GM19397 (cell line): ENCODE measurements at regions not wholly inside any gene's neighbourhood (a gene's known extent, or its start where the extent isn't known, plus 50 kb on each side); places are given as distances from the start of the nearest gene placed in this dataset.
"Not testable (repeated sequence)": the region's sequence is repeated elsewhere in the genome, so short reads cannot be mapped to it uniquely, and the experiment has no call there.

Experiments used
- ATAC-seq: cut with Tn5 transposase; IDR thresholded peaks from one replicate; pipeline ENCODE4 v1.9.1; 2021; ENCODE audit warnings: mild to moderate bottlenecking, moderate library complexity; ENCODE audit not compliant: unreplicated experiment

GRCh38 chr5:28648108-28648507, 1609.7 kb upstream of the CDH9 start:
- no peak for ATAC-seq

- no peak for ATAC-seq
These were observed 1594.2 kb upstream of the CDH9 start for GRCh38 chr5:28632607-28633006.

DNA sequence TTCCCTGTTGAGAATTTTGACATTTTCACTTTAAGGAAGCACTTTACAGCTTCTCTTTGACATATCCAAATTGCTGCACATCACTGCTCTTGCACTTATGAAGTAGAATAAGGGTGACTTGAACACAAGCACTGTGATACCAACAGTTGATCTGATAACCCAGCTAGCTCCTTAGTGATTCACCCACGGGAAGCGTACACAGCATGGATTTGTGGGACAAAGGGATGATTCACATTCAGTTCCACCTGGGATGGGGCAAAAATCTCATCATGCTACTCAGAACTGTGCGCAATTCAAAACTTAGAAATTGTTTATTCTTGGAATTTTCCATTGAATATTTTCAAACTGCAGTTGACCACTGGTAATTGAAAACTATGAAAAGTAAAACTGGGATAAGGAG, 1565.5 kb upstream of the CDH9 start:
- ATAC-seq = no peak

GRCh38 chr5:28602429-28602828, 1564.0 kb upstream of the CDH9 start:
- ATAC-seq = no peak

DNA sequence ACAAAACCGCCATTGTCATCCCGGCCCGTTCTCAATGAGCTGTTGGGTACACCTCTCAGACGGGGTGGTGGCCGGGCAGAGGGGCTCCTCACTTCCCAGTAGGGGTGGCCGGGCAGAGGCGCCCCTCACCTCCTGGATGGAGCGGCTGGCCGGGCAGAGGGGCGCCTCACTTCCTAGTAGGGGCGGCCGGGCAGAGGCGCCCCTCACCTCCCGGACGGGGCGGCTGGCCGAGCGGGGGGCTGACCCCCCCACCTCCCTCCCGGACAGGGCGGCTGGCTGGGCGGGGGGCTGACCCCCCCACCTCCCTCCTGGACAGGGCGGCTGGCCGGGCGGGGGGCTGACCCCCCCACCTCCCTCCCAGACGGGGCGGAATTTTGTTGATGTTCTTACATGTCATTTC, 1558.3 kb upstream of the CDH9 start:
- ATAC-seq = not testable (repeated sequence)

GRCh38 chr5:28580616-28581015, 1542.2 kb upstream of the CDH9 start:
- ATAC-seq = no peak

DNA sequence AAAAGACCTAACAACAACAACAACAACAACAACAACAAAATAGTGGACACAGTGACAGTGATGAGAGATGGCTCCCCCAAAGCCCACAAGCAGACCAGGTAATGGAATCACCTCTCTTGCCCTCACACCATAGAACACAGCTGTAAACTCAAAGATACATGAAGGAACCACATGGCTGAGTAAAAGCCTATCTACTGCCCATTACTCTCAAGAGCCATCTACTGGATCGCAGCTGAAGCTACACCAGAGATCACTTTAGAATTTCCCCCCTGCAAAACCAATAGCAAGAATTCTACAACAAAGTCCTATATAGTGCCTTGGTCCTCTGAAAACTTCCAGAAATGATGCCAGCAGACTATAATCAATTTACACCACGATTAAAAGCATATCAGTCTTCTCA, 1537.6 kb upstream of the CDH9 start:
- no peak for ATAC-seq

- ATAC-seq = no peak
These were observed 1537.0 kb upstream of the CDH9 start for GRCh38 chr5:28575368-28575767.

DNA sequence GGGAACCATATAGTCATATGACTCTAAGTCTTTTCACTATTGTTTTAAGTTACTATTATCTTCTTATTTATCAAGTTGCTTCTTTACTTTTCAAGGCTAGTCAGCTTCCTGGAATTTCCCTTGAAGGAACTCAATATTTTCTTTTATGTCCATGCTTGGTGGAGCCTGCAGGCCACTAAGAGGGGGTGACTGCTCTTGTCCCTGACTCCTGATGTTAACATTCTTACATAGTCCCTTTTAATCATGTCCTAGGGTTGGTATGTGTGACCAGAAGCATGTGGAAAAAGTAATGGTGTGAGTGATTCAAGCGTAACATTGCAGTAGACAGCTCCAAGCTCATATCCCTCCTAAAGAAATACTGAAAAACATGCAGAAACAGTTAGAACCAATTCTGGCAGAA, 1536.2 kb upstream of the CDH9 start:
- ATAC-seq = no peak

DNA sequence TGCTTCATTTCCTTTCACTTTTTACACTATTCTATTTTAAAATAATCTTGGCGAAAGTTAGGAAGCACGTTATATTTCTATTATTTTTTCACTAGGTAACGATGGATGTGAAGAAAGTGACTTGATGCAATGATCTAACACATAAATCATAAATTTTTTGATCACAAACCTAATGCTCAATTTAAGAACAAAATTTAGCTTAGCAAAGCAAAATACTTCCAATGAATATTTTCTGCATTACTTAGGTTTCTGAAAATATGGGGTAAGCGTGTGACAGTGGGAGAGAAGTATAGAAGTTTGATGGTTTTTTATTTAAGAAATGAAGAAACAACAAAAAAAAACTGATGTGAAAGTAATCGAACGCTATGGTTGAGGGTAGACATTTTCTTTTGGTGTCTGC, 1528.7 kb upstream of the CDH9 start:
- ATAC-seq = no peak

GRCh38 chr5:28561522-28561921, 1523.1 kb upstream of the CDH9 start:
- ATAC-seq = no peak

DNA sequence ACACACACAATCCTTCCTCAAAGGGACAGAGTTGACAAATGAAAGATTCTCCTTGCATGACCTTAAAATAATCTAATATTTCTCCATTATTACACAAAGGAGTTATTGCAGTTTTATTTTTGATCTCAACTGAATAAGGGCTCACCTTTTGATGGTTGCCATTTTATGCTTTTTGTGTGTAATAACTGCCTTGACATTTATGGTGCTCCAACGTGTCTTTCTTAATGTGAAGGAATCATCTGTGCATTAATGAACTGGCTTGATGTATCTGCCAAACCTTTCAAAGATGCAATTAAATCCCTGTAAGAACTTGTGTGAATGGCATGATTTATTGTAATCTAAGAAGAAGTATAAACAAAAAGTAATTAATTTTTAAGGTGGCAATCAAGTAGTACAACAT, 1519.8 kb upstream of the CDH9 start:
- no peak for ATAC-seq

DNA sequence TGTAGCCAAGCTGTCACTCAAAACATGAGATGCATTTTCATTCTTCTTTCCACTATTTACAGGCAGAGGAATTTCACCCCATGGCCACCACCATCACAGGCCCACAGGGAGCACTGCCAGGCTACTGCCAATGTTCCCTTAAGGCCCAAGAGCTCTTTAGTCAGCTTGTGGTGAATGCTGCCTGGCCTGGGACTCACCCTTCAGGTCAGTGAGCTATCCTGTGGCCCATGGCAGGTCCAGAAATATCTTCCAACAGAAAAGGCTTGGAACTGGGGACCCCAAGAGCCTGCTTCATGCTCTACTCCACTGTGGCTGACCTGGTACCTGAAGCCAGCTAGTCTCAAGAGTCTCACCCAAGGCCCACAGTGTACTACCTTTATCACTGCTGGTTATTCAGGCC, 1518.7 kb upstream of the CDH9 start:
- ATAC-seq = no peak

DNA sequence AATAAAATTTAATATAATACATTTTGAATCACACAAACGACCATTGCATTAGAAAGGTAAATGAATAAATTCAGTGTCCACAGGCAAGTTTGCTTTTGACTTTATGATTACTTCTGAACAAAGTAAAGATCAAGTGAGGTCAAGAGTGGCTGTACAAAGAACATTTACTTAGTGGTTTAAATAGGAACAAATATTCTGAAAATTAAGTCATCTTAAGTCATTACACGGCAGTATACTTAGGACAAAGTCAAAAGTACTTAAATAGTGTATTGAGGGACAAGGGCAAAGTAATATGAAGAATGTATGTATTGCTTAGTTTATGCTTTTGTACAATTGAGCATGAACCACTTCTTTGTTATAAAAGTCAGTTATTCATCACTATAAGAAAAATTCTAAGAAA, 1511.2 kb upstream of the CDH9 start:
- ATAC-seq = no peak

DNA sequence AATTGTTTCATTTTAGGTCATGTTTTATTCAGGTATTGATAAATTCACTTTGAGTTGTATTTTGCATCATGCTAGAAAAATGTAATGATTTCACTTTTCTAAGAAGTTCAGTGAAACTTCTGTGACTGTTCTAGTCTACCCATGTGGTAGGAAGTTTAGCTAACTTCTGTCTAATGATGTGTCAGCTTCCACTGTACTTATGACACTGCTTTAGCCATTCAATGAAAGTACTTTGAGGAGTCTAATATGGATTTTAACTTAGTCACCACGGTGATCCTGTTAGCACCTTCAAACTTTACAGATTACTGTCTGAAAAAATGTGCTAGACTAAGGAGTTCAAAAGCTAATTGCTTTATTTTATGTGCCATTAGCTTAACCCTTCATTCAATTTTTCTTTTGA, 1510.5 kb upstream of the CDH9 start:
- no peak for ATAC-seq

DNA sequence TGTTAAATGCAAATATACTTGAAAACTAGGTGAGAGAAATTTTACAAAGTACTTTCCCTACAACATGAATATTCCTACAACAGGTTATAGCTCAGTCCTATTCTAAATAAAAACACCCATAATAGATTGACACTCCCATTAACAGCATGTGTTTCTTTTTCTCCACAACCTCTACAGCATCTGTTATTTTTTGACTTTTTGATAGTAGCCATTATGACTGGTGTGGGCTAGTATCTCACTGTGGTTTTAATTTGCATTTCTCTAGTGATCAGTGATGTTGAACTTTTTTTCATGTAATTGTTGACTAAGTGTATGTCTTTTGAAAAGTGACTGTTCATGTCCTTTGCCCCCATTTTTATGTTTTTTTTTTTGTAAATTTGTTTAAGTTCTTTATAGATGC, 1506.1 kb upstream of the CDH9 start:
- no peak for ATAC-seq

GRCh38 chr5:28543473-28544098, 1505.2 kb upstream of the CDH9 start:
- no peak for ATAC-seq

GRCh38 chr5:28542987-28543386, 1504.6 kb upstream of the CDH9 start:
- ATAC-seq = no peak

- ATAC-seq = no peak
These were observed 1485.7 kb upstream of the CDH9 start for GRCh38 chr5:28523888-28524635.

GRCh38 chr5:28523416-28523815, 1485.0 kb upstream of the CDH9 start:
- ATAC-seq = no peak

DNA sequence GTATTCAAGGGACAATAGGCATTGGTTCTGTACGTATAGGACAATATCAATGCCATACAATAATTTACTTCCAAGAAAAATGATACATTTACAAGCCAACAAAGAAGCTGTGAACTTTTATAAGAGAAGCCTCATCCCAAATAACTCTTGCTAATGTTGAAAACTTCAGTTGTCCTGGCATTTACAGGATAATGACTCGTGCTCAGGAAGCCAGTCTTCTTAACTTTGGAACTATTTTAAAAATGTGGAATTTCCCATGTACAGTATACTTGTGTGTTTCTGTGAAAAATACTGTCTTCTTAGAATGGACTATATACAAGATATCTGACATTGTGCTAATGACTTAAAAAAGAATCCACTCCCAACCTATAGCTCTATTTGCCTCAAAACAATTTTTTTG, 1479.3 kb upstream of the CDH9 start:
- no peak for ATAC-seq

- ATAC-seq = no peak
These were observed 1478.3 kb upstream of the CDH9 start for GRCh38 chr5:28516722-28517121.

GRCh38 chr5:28512648-28513047, 1474.3 kb upstream of the CDH9 start:
- no peak for ATAC-seq
